ENCODE measurements at regions not wholly inside any gene's neighbourhood (a gene's known extent, or its start where the extent isn't known, plus 50 kb on each side); places are given as distances from the start of the nearest gene placed in this dataset.

- no peak overlapping the region for H3K9ac ChIP-seq (ENCODE audit: low read length)
- H3K27me3 ChIP-seq (ENCODE audit: insufficient read depth, low read length) = no peaks in the 10 kb centered on the region
- no peaks in the 10 kb centered on the region for H3K79me2 ChIP-seq (ENCODE audit: insufficient read depth, low read length)
- ChIA-PET RAD21 (ENCODE audit: low non-redundant PET in 1 of 2, low total read pairs in 2 of 2, uncharacterized antibody in 2 of 2, unreplicated experiment in 2 of 2) (no interaction called here), POLR2A (no interaction called here), CTCF (no interaction called here)
- H3K27ac ChIP-seq (ENCODE audit: low read depth, low read length) = no peak overlapping the region
- H3K4me2 ChIP-seq (ENCODE audit: low read length) = no peak overlapping the region
- no peaks in the 10 kb centered on the region for H3K4me1 ChIP-seq (ENCODE audit: control insufficient read depth in 1 of 2, insufficient read depth in 2 of 2, low read length in 2 of 2)
- intact Hi-C loops (cut with micrococcal nuclease) = no loop called here
- H2AFZ ChIP-seq (ENCODE audit: low read depth, low read length, poor library complexity, severe bottlenecking) = no peak overlapping the region
- no peak for ATAC-seq
- H3K4me3 ChIP-seq (replicated peaks in 1 of 2; ENCODE audit: low read depth in 1 of 2, low read length in 2 of 2) = no peak overlapping the region
- no peak for DNase-seq (ENCODE audit: low read depth, low spot score)
- H3K9me2 ChIP-seq (ENCODE audit: insufficient read depth) = no peaks in the 10 kb centered on the region
- TF ChIP-seq CEBPB (IDR thresholded peaks at IDR 0.05; ENCODE audit: low read depth) (no peak), ZBTB33 (IDR thresholded peaks at IDR 0.05; ENCODE audit: extremely low read depth, insufficient replicate concordance, low read length) (no peak), SRF (IDR thresholded peaks at IDR 0.05; ENCODE audit: low read depth) (no peak), EGR1 (IDR thresholded peaks at IDR 0.05; ENCODE audit: low read depth) (no peak), POLR2A (IDR thresholded peaks at IDR 0.05; ENCODE audit: borderline replicate concordance, extremely low read depth, insufficient read depth, insufficient read length) (no peak), JUND (IDR thresholded peaks at IDR 0.05) (no peak), EZH2phosphoT487 (IDR thresholded peaks at IDR 0.05; ENCODE audit: borderline replicate concordance) (no peak), SP1 (IDR thresholded peaks at IDR 0.05; ENCODE audit: low read depth) (no peak), ELF1 (IDR thresholded peaks at IDR 0.05; ENCODE audit: borderline replicate concordance, low read depth) (no peak), TCF7L2 (IDR thresholded peaks at IDR 0.05; ENCODE audit: borderline replicate concordance, extremely low read depth, insufficient read depth, insufficient read length) (no peak), RAD21 (IDR thresholded peaks at IDR 0.05; ENCODE audit: low read depth) (no peak)
- TF ChIP-seq, protein P1, sequence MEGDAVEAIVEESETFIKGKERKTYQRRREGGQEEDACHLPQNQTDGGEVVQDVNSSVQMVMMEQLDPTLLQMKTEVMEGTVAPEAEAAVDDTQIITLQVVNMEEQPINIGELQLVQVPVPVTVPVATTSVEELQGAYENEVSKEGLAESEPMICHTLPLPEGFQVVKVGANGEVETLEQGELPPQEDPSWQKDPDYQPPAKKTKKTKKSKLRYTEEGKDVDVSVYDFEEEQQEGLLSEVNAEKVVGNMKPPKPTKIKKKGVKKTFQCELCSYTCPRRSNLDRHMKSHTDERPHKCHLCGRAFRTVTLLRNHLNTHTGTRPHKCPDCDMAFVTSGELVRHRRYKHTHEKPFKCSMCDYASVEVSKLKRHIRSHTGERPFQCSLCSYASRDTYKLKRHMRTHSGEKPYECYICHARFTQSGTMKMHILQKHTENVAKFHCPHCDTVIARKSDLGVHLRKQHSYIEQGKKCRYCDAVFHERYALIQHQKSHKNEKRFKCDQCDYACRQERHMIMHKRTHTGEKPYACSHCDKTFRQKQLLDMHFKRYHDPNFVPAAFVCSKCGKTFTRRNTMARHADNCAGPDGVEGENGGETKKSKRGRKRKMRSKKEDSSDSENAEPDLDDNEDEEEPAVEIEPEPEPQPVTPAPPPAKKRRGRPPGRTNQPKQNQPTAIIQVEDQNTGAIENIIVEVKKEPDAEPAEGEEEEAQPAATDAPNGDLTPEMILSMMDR (IDR thresholded peaks at IDR 0.05 in 2 of 3, conservative IDR thresholded peaks at IDR 0.05 in 1 of 3; ENCODE audit: borderline replicate concordance in 1 of 3, insufficient read depth in 1 of 3, low read depth in 2 of 3, low read length in 2 of 3) = no peak
- TF ChIP-seq, protein P2, sequence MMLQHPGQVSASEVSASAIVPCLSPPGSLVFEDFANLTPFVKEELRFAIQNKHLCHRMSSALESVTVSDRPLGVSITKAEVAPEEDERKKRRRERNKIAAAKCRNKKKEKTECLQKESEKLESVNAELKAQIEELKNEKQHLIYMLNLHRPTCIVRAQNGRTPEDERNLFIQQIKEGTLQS (IDR thresholded peaks at IDR 0.05) = no peak
- H3K36me3 ChIP-seq (ENCODE audit: control insufficient read depth in 1 of 2, insufficient read depth in 2 of 2, low read length in 2 of 2) = no peaks in the 10 kb centered on the region
- H3K9me3 ChIP-seq (ENCODE audit: control insufficient read depth in 1 of 2, insufficient read depth in 1 of 2, low read depth in 1 of 2, low read length in 2 of 2) = no peaks in the 10 kb centered on the region
- no TSS peak for BruUV-seq (replicated peaks)
- H4K20me1 ChIP-seq (ENCODE audit: insufficient read depth) = no peaks in the 10 kb centered on the region
These were observed 84.1 kb upstream of the ZDHHC17 start for GRCh38 chr12:76679778-76680177.

All from HCT116 (cell line).